ENCODE measurements at regions not wholly inside any gene's neighbourhood (a gene's known extent, or its start where the extent isn't known, plus 50 kb on each side); places are given as distances from the start of the nearest gene placed in this dataset.
"Not testable (repeated sequence)": the region's sequence is repeated elsewhere in the genome, so short reads cannot be mapped to it uniquely, and the experiment has no call there.

DNA sequence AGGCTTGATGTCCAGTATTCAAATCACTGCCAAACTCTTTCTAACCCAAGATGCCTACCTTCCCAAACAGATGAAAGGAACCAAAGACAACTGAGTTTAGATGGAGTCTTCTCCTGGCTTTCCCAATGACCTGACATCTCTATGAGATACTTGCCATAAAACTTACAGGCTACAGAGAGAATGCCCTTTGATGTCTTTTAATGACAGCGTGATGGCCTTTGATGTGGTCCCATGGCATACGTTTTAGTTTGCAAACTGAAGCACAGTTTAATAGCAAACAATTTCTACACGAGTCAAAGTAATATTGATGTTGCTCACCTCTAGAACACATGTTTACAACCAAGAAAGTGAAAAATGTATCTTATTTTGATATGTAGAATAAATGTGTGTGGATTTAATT lies 73.2 kb downstream of the ZIC4 start:
- no peak for ATAC-seq (replicated peaks; ENCODE audit: extremely low read depth, poor library complexity, severe bottlenecking)
- peaks cover 9% of the 10 kb centered on the region for H3K9me3 Mint-ChIP-seq
- H3K4me1 Mint-ChIP-seq, result no peaks in the 10 kb centered on the region
- DNase-seq (ENCODE audit: low spot score in 2 of 2), result no peak
- H3K4me3 Mint-ChIP-seq, result no peak overlapping the region
- no peaks in the 10 kb centered on the region for H3K27me3 Mint-ChIP-seq
- H3K27ac Mint-ChIP-seq (ENCODE audit: low read depth), result no peak overlapping the region
- H3K36me3 Mint-ChIP-seq (ENCODE audit: insufficient read depth), result no peaks in the 10 kb centered on the region

- H3K27me3 Mint-ChIP-seq, result no peaks in the 10 kb centered on the region
- ATAC-seq (replicated peaks; ENCODE audit: extremely low read depth, poor library complexity, severe bottlenecking) (no peak), DNase-seq (ENCODE audit: low spot score in 2 of 2) (no peak)
- no peak overlapping the region for H3K27ac Mint-ChIP-seq (ENCODE audit: low read depth)
- no peaks in the 10 kb centered on the region for H3K36me3 Mint-ChIP-seq (ENCODE audit: insufficient read depth)
- H3K9me3 Mint-ChIP-seq, result peaks cover 13% of the 10 kb centered on the region
- H3K4me3 Mint-ChIP-seq, result no peak overlapping the region
- no peaks in the 10 kb centered on the region for H3K4me1 Mint-ChIP-seq
These were observed 77.6 kb downstream of the ZIC4 start for GRCh38 chr3:147328711-147329110.

DNA sequence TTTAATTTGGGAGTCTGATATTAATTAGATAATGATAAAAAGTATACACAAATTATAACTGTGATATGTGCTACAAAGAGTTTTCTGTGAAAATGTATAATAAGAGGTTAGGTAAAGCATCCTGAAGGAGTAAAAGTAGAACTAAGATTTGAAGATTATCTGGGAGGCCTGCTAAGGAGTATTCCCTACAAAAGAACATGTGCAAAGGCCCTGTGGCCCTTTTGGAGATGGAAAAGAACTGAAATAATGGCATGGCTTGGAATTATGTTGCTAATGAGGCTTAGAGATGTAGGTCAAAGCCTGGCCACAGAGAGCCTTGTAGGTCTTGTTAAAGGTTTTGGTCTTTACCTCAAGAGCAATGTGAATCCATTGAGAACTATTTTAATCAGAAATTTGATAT lies 82.0 kb downstream of the ZIC4 start:
- Mint-ChIP-seq H3K36me3 (ENCODE audit: insufficient read depth) (no peaks in the 10 kb centered on the region), H3K27me3 (no peaks in the 10 kb centered on the region), H3K4me1 (no peaks in the 10 kb centered on the region), H3K9me3 (peaks cover 13% of the 10 kb centered on the region), H3K27ac (ENCODE audit: low read depth) (no peak overlapping the region), H3K4me3 (no peak overlapping the region)
- ATAC-seq (replicated peaks; ENCODE audit: extremely low read depth, poor library complexity, severe bottlenecking) (no peak), DNase-seq (ENCODE audit: low spot score in 2 of 2) (no peak)

GRCh38 chr3:147318900-147319299 lies 87.4 kb downstream of the ZIC4 start:
- Mint-ChIP-seq H3K9me3 (peaks cover 6% of the 10 kb centered on the region), H3K27ac (ENCODE audit: low read depth) (no peak overlapping the region), H3K27me3 (no peaks in the 10 kb centered on the region), H3K4me3 (no peak overlapping the region), H3K36me3 (ENCODE audit: insufficient read depth) (peaks cover 2% of the 10 kb centered on the region), H3K4me1 (no peaks in the 10 kb centered on the region)
- DNase-seq (ENCODE audit: low spot score in 2 of 2) (no peak), ATAC-seq (replicated peaks; ENCODE audit: extremely low read depth, poor library complexity, severe bottlenecking) (no peak)

DNA sequence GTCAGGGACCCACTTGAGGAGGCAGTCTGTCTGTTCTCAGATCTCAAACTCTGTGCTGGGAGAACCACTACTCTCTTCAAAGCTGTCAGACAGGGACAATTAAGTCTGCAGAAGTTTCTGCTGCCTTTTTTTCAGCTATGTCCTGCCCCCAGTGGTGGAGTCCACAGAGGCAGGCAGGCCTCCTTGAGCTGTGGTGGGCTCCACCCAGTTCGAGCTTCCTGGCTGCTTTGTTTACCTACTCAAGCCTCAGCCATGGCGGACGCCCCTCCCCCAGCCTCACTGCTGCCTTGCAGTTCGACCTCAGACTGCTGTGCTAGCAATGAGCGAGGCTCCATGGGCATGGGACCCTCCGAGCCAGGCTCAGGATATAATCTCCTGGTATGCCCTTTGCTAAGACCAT lies 89.3 kb downstream of the ZIC4 start:
- not testable (repeated sequence) for DNase-seq (ENCODE audit: low spot score in 2 of 2); H3K36me3 Mint-ChIP-seq (ENCODE audit: insufficient read depth); H3K4me1 Mint-ChIP-seq; H3K9me3 Mint-ChIP-seq; H3K27me3 Mint-ChIP-seq; H3K4me3 Mint-ChIP-seq; ATAC-seq (replicated peaks; ENCODE audit: extremely low read depth, poor library complexity, severe bottlenecking); H3K27ac Mint-ChIP-seq (ENCODE audit: low read depth)

GRCh38 chr3:147313513-147313912 lies 92.8 kb downstream of the ZIC4 start:
- no peak overlapping the region for H3K27ac Mint-ChIP-seq (ENCODE audit: low read depth)
- H3K9me3 Mint-ChIP-seq, result peaks cover 6% of the 10 kb centered on the region
- no peaks in the 10 kb centered on the region for H3K4me1 Mint-ChIP-seq
- ATAC-seq (replicated peaks; ENCODE audit: extremely low read depth, poor library complexity, severe bottlenecking), result no peak
- H3K27me3 Mint-ChIP-seq, result no peaks in the 10 kb centered on the region
- no peak for DNase-seq (ENCODE audit: low spot score in 2 of 2)
- no peak overlapping the region for H3K4me3 Mint-ChIP-seq
- H3K36me3 Mint-ChIP-seq (ENCODE audit: insufficient read depth), result peaks cover 2% of the 10 kb centered on the region

DNA sequence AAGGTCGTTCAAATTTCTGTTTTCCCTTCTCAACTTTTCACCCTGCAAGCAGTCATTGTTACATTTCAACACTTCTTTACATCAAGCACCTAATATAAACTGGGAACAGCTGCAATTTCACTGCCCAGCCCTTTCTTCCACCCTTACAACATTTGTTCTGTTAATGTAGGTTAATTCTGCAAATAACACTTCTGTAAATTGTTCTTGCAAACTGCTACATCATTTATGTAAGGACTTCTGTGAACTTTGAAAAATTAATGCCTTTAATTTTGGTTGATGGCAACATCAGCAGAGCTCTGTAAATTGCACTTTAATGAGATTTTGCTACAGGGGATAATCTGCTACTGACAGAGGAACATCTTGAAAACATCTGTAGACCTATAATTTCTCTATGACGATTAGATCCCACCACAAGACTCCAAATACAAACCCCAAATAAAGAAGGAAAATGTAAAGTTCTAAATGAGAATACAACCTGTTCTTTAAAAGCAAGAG lies 93.5 kb downstream of the ZIC4 start:
- H3K36me3 Mint-ChIP-seq (ENCODE audit: insufficient read depth), result peaks cover 2% of the 10 kb centered on the region
- H3K4me3 Mint-ChIP-seq, result no peak overlapping the region
- DNase-seq (ENCODE audit: low spot score in 2 of 2) (no peak), ATAC-seq (replicated peaks; ENCODE audit: extremely low read depth, poor library complexity, severe bottlenecking) (no peak)
- H3K9me3 Mint-ChIP-seq, result peaks cover 7% of the 10 kb centered on the region
- no peaks in the 10 kb centered on the region for H3K27me3 Mint-ChIP-seq
- no peaks in the 10 kb centered on the region for H3K4me1 Mint-ChIP-seq
- no peak overlapping the region for H3K27ac Mint-ChIP-seq (ENCODE audit: low read depth)

GRCh38 chr3:147311716-147312115 lies 94.6 kb downstream of the ZIC4 start:
- peaks cover 14% of the 10 kb centered on the region for H3K9me3 Mint-ChIP-seq
- DNase-seq (ENCODE audit: low spot score in 2 of 2) (no peak), ATAC-seq (replicated peaks; ENCODE audit: extremely low read depth, poor library complexity, severe bottlenecking) (no peak)
- H3K4me1 Mint-ChIP-seq, result no peaks in the 10 kb centered on the region
- peaks cover 2% of the 10 kb centered on the region for H3K36me3 Mint-ChIP-seq (ENCODE audit: insufficient read depth)
- no peak overlapping the region for H3K4me3 Mint-ChIP-seq
- no peak overlapping the region for H3K27ac Mint-ChIP-seq (ENCODE audit: low read depth)
- no peaks in the 10 kb centered on the region for H3K27me3 Mint-ChIP-seq

- Mint-ChIP-seq H3K36me3 (ENCODE audit: insufficient read depth) (no peaks in the 10 kb centered on the region), H3K9me3 (peaks cover 14% of the 10 kb centered on the region), H3K27ac (ENCODE audit: low read depth) (no peak overlapping the region), H3K4me3 (no peak overlapping the region), H3K4me1 (no peaks in the 10 kb centered on the region), H3K27me3 (no peaks in the 10 kb centered on the region)
- DNase-seq (ENCODE audit: low spot score in 2 of 2) (no peak), ATAC-seq (replicated peaks; ENCODE audit: extremely low read depth, poor library complexity, severe bottlenecking) (no peak)
These were observed 100.7 kb downstream of the ZIC4 start for GRCh38 chr3:147305533-147306250.

GRCh38 chr3:147304756-147305155 lies 101.6 kb downstream of the ZIC4 start:
- DNase-seq (ENCODE audit: low spot score in 2 of 2) (no peak), ATAC-seq (replicated peaks; ENCODE audit: extremely low read depth, poor library complexity, severe bottlenecking) (no peak)
- H3K36me3 Mint-ChIP-seq (ENCODE audit: insufficient read depth), result no peaks in the 10 kb centered on the region
- no peaks in the 10 kb centered on the region for H3K4me1 Mint-ChIP-seq
- H3K27me3 Mint-ChIP-seq, result no peaks in the 10 kb centered on the region
- H3K4me3 Mint-ChIP-seq, result no peak overlapping the region
- H3K27ac Mint-ChIP-seq (ENCODE audit: low read depth), result no peak overlapping the region
- peaks cover 18% of the 10 kb centered on the region for H3K9me3 Mint-ChIP-seq

GRCh38 chr3:147301781-147302180 lies 104.6 kb downstream of the ZIC4 start:
- Mint-ChIP-seq H3K4me1 (no peaks in the 10 kb centered on the region), H3K27ac (ENCODE audit: low read depth) (no peak overlapping the region), H3K4me3 (no peak overlapping the region), H3K27me3 (no peaks in the 10 kb centered on the region), H3K36me3 (ENCODE audit: insufficient read depth) (peaks cover 1% of the 10 kb centered on the region), H3K9me3 (peaks cover 11% of the 10 kb centered on the region)
- ATAC-seq (replicated peaks; ENCODE audit: extremely low read depth, poor library complexity, severe bottlenecking) (no peak), DNase-seq (ENCODE audit: low spot score in 2 of 2) (no peak)

DNA sequence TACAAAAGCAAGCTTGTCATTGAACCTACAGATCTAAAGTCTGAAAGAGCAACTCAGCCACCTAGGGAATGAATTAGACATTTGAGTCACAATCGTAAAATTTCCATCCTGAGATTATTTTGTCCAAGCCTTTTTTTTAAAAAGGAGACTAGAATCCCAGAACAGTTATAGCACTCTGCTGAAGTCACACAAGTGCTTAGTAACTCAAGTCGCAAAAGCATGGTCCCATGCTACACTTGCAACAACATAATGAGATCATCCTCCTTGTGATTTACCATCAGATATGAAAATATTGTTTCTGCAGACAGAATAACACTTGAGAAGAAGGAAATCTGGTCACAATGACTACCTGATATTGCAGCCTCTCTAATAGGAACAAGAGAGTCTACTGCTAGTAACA lies 106.7 kb downstream of the ZIC4 start:
- Mint-ChIP-seq H3K4me3 (no peak overlapping the region), H3K9me3 (peaks cover 7% of the 10 kb centered on the region), H3K4me1 (no peaks in the 10 kb centered on the region), H3K27ac (ENCODE audit: low read depth) (no peak overlapping the region), H3K36me3 (ENCODE audit: insufficient read depth) (peaks cover 1% of the 10 kb centered on the region), H3K27me3 (no peaks in the 10 kb centered on the region)
- no peak for ATAC-seq (replicated peaks; ENCODE audit: extremely low read depth, poor library complexity, severe bottlenecking)
- no peak for DNase-seq (ENCODE audit: low spot score in 2 of 2)

DNA sequence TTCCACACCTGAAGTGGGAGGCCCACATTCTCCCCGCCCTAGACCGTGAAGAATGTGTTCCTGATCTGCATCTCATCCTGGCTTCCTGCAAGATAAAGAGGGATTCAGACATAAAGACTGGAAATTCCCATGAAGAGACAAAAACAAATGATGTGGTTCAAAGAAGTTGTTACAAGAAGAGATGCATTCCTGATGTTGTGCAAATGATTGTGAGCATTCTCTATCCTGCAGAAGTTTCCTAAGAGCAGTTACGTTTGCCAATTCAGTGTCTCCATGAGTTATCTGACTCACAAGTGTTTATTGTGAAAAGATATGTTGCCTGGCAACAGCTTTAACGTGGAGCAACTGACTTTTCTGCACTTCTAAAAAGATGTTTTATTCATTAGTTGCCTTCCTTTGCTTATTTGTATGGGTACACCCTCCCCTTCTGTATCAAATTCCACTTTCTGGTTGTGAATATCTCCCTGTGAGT lies 107.8 kb downstream of the ZIC4 start:
- Mint-ChIP-seq H3K27ac (ENCODE audit: low read depth) (no peak overlapping the region), H3K27me3 (no peaks in the 10 kb centered on the region), H3K4me1 (no peaks in the 10 kb centered on the region), H3K9me3 (peaks cover 9% of the 10 kb centered on the region), H3K4me3 (no peak overlapping the region), H3K36me3 (ENCODE audit: insufficient read depth) (peaks cover 1% of the 10 kb centered on the region)
- DNase-seq (ENCODE audit: low spot score in 2 of 2) (no peak), ATAC-seq (replicated peaks; ENCODE audit: extremely low read depth, poor library complexity, severe bottlenecking) (no peak)
